ENCODE measurements at regions not wholly inside any gene's neighbourhood (a gene's known extent, or its start where the extent isn't known, plus 50 kb on each side); places are given as distances from the start of the nearest gene placed in this dataset.
"Not testable (repeated sequence)": the region's sequence is repeated elsewhere in the genome, so short reads cannot be mapped to it uniquely, and the experiment has no call there.

DNA sequence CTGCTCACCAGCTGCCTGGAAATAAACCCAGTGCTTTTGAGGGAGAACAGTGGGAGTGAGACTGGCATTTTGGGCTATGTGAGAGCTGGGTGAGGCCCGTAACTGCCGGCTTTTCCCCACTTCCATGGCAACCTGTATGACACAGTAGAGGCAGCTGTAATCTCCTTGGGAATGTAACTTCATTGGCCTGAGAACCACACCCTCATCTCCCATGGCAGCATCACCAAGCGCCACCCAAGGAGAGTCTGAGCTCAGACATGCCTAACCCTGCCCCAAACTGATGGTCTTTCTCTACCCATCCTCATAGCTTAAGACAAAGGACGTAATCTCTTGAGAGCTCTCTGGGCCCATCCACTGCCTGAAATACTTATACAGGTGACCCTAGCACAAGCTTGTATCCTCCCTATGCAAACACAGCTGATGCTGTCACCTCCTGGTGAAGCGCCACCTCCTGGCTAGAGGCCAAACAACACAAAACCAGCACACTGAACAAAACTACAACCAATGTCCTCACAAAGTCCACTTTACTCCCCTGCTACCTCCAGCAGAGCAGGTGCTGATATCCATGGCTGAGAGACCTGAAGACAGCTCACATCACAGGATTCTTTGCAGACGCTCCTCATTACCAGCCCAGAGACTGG is 763.4 kb upstream of the NRXN1 start:
- Histone ChIP-seq H3K4me1 (ENCODE audit: control insufficient read depth, insufficient read depth, low read length) (no peaks in the 10 kb centered on the region), H3K27me3 (replicated peaks; ENCODE audit: control insufficient read depth, insufficient read depth, low read length) (no peaks in the 10 kb centered on the region), H3K9ac (ENCODE audit: low read length) (no peak overlapping the region), H3K9me3 (ENCODE audit: control insufficient read depth, low read length) (peaks cover 6% of the 10 kb centered on the region), H3K4me3 (ENCODE audit: low read length) (no peak overlapping the region), H3K36me3 (ENCODE audit: control insufficient read depth, insufficient read depth, low read length, severe bottlenecking) (no peaks in the 10 kb centered on the region)
- DNase-seq (ENCODE audit: low read depth) = no peak

DNA sequence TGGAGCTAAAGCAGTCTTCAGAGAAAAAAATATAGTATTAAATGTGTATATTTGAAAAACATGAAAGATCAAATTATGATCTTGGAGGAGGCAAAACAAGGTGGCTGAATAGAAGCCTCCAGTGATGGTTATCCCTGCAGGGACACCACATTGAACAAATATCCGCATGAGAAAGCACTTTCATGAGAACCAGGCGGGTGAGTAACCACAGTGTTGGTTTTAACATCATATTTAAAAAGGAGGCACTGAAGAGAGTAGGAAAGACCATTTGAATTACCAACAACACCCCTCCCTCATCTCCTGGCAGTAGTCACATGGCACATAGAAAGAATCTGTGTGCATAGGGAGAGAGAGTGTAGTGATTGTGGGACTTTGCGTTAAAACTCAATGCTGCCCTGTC is 759.6 kb upstream of the NRXN1 start:
- H3K27me3 ChIP-seq (replicated peaks; ENCODE audit: control insufficient read depth, insufficient read depth, low read length) = no peaks in the 10 kb centered on the region
- DNase-seq (ENCODE audit: low read depth) = no peak
- H3K36me3 ChIP-seq (ENCODE audit: control insufficient read depth, insufficient read depth, low read length, severe bottlenecking) = no peaks in the 10 kb centered on the region
- no peaks in the 10 kb centered on the region for H3K4me1 ChIP-seq (ENCODE audit: control insufficient read depth, insufficient read depth, low read length)
- H3K4me3 ChIP-seq (ENCODE audit: low read length) = no peak overlapping the region
- H3K9me3 ChIP-seq (ENCODE audit: control insufficient read depth, low read length) = peaks cover 3% of the 10 kb centered on the region
- H3K9ac ChIP-seq (ENCODE audit: low read length) = no peak overlapping the region

DNA sequence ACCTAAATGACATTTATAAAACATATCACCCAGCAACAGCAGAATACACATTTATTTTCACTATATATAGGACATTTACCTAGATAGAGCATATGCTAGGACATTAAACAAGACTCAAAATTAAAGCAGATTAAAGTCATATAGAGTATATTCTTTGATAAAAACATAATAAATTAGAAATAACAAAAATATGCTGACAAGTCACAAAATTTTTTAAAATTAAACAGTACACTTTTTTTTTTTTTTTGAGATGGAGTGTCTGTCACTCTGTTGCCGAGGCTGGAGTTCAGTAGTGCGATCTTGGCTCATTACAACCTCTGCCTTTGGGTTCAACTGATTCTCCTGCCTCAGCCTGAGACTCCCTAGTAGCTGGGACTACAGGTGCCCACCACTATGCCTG is 758.9 kb upstream of the NRXN1 start:
- no peak for DNase-seq (ENCODE audit: low read depth)
- Histone ChIP-seq H3K9me3 (ENCODE audit: control insufficient read depth, low read length) (peaks cover 3% of the 10 kb centered on the region), H3K27me3 (replicated peaks; ENCODE audit: control insufficient read depth, insufficient read depth, low read length) (no peaks in the 10 kb centered on the region), H3K36me3 (ENCODE audit: control insufficient read depth, insufficient read depth, low read length, severe bottlenecking) (no peaks in the 10 kb centered on the region), H3K4me3 (ENCODE audit: low read length) (no peak overlapping the region), H3K4me1 (ENCODE audit: control insufficient read depth, insufficient read depth, low read length) (no peaks in the 10 kb centered on the region), H3K9ac (ENCODE audit: low read length) (no peak overlapping the region)

DNA sequence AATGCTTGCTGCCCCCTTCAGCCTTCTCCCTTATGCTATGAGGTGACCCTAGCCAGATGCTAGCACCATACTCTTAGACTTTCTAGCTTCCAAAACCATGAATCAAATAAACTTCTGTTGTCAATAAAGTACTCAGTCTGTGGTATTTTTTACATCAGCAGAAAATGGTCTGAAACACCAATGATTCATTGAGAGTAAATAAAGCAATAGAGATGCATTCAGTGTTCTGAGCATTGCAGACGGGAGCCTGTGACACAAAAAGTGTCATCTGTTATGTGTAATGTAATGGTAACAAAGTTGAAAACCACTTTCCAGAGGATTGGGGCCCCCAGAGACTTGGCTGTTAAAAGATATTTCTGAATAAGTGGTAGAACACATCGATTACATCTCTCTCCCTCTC is 758.0 kb upstream of the NRXN1 start:
- Histone ChIP-seq H3K4me1 (ENCODE audit: control insufficient read depth, insufficient read depth, low read length) (no peaks in the 10 kb centered on the region), H3K36me3 (ENCODE audit: control insufficient read depth, insufficient read depth, low read length, severe bottlenecking) (no peaks in the 10 kb centered on the region), H3K4me3 (ENCODE audit: low read length) (no peak overlapping the region), H3K27me3 (replicated peaks; ENCODE audit: control insufficient read depth, insufficient read depth, low read length) (no peaks in the 10 kb centered on the region), H3K9me3 (ENCODE audit: control insufficient read depth, low read length) (peaks cover 3% of the 10 kb centered on the region), H3K9ac (ENCODE audit: low read length) (no peak overlapping the region)
- peak; percentile 6 for DNase-seq (ENCODE audit: low read depth)

DNA sequence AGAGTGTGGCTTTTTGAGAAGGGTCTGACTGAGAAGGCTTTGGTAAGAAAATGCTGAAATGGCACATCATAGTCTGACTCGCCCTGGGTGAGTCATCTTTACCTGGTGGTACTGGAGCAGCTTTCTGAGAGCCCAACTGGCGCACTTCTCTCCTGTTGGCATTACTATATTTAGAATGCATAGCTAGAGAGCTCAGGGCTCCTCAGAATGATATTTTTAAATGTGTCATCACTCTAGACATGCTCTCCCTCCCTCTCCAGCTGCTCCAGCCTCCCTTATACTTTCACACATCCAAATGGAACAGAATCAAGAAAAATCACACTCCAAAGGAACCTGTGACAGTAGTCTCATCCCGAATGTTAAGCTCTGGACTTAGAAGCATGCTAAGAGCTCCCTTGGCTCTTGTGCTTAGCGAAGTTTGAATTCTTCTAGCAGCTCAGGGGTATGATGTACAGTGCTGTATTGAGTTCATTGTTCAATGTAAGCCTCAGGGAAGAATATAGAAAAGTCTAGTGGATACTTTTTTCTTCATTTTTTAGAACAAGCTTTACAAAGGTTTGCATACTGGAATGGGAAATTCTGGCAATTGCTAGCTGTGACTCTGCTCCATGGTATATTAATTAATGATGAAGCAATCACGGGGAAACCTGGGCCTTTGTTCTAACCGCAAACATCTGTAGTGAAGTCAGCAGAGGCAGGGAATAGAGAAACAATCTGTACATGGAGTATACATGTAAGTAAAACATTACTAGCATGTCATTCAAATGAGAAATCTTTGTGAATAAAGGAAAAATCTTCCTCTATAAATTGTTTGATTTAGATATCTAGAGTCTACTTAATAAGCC is 751.2 kb upstream of the NRXN1 start:
- Histone ChIP-seq H3K36me3 (ENCODE audit: control insufficient read depth, insufficient read depth, low read length, severe bottlenecking) (no peaks in the 10 kb centered on the region), H3K4me1 (ENCODE audit: control insufficient read depth, insufficient read depth, low read length) (no peaks in the 10 kb centered on the region), H3K27me3 (replicated peaks; ENCODE audit: control insufficient read depth, insufficient read depth, low read length) (no peaks in the 10 kb centered on the region), H3K4me3 (ENCODE audit: low read length) (no peak overlapping the region), H3K9me3 (ENCODE audit: control insufficient read depth, low read length) (no peaks in the 10 kb centered on the region), H3K9ac (ENCODE audit: low read length) (no peak overlapping the region)
- DNase-seq (ENCODE audit: low read depth) = peak; percentile 63

DNA sequence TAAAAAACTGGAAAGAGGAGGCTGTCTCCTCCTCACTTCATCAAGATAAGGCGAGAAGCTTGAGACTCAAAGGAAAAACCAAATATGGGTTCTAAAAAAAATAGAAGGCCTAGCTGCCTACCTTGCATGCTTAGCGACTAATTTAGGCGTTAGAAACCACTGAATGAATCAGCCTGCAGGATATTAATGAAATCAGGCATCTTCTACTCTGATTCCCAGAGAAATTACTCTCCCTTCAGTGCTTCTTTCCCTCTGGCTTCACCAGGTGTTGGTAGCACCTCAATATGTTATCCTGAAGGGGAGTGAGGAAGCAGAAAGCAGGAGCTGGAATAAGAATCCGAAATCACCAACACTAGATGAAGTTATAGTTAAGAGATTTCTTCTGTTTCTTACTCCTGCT is 749.8 kb upstream of the NRXN1 start:
- no peak for DNase-seq (ENCODE audit: low read depth)
- Histone ChIP-seq H3K27me3 (replicated peaks; ENCODE audit: control insufficient read depth, insufficient read depth, low read length) (no peaks in the 10 kb centered on the region), H3K36me3 (ENCODE audit: control insufficient read depth, insufficient read depth, low read length, severe bottlenecking) (no peaks in the 10 kb centered on the region), H3K9ac (ENCODE audit: low read length) (no peak overlapping the region), H3K9me3 (ENCODE audit: control insufficient read depth, low read length) (no peaks in the 10 kb centered on the region), H3K4me1 (ENCODE audit: control insufficient read depth, insufficient read depth, low read length) (no peaks in the 10 kb centered on the region), H3K4me3 (ENCODE audit: low read length) (no peak overlapping the region)

DNA sequence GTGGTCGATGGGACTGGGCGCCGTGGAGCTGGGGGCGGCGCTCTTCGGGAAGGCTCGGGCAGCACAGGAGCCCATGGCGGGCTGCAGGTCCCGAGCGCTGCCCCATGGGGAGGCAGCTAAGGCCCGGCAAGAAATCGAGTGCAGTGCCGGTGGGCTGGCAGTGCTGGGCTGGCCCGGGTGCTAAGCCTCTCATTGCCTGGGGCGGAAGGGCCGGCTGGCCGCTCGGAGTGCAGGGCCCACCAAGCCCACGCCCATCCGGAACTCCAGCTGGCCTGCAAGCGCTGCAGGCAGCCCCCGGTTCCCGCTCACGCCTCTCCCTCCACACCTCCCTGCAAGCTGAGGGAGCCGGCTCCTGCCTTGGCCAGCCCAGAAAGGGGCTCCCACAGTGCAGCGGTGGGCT is 748.4 kb upstream of the NRXN1 start:
- H3K4me3 ChIP-seq (ENCODE audit: low read length) = no peak overlapping the region
- no peak for DNase-seq (ENCODE audit: low read depth)
- no peaks in the 10 kb centered on the region for H3K9me3 ChIP-seq (ENCODE audit: control insufficient read depth, low read length)
- no peaks in the 10 kb centered on the region for H3K27me3 ChIP-seq (replicated peaks; ENCODE audit: control insufficient read depth, insufficient read depth, low read length)
- H3K36me3 ChIP-seq (ENCODE audit: control insufficient read depth, insufficient read depth, low read length, severe bottlenecking) = no peaks in the 10 kb centered on the region
- H3K4me1 ChIP-seq (ENCODE audit: control insufficient read depth, insufficient read depth, low read length) = no peaks in the 10 kb centered on the region
- no peak overlapping the region for H3K9ac ChIP-seq (ENCODE audit: low read length)

DNA sequence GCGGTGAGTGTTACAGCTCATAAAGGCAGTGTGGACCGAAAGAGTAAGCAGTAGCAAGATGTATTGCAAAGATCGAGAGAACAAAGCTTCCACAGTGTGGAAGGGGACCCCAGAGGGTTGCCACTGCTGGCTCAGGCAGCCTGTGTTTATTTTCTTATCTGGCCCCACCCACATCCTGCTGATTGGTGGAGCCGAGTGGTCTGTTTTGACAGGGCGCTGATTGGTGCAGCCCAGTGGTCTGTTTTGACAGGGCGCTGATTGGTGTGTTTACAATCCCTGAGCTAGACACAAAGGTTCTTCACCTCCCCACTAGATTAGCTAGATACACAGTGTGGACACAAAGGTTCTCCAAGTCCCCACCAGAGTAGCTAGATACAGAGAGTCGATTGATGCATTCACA is 747.8 kb upstream of the NRXN1 start:
- not testable (repeated sequence) for H3K27me3 ChIP-seq (replicated peaks; ENCODE audit: control insufficient read depth, insufficient read depth, low read length); H3K9ac ChIP-seq (ENCODE audit: low read length); H3K4me3 ChIP-seq (ENCODE audit: low read length); DNase-seq (ENCODE audit: low read depth); H3K4me1 ChIP-seq (ENCODE audit: control insufficient read depth, insufficient read depth, low read length); H3K36me3 ChIP-seq (ENCODE audit: control insufficient read depth, insufficient read depth, low read length, severe bottlenecking); H3K9me3 ChIP-seq (ENCODE audit: control insufficient read depth, low read length)

DNA sequence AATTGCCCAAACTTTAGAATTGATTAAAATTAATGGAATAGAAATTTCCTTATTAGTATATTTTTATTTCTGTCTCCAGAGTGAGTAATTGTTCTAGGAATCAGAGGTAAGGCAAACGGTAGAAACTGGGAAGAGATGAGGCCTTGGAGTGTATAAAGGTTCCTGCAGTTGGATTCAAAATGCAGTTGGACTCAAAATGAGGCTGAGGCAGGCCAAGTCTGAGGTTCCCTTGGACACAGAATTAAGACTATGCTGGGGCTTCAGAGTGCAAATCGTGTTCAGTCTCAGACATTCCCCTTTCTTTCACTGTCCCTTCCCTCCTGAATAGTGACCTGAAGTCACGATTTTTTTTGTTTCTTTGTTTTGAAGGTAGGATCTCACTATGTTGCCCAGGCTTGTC is 746.9 kb upstream of the NRXN1 start:
- no peak for DNase-seq (ENCODE audit: low read depth)
- H3K9ac ChIP-seq (ENCODE audit: low read length) = no peak overlapping the region
- no peaks in the 10 kb centered on the region for H3K36me3 ChIP-seq (ENCODE audit: control insufficient read depth, insufficient read depth, low read length, severe bottlenecking)
- H3K9me3 ChIP-seq (ENCODE audit: control insufficient read depth, low read length) = no peaks in the 10 kb centered on the region
- no peaks in the 10 kb centered on the region for H3K27me3 ChIP-seq (replicated peaks; ENCODE audit: control insufficient read depth, insufficient read depth, low read length)
- H3K4me1 ChIP-seq (ENCODE audit: control insufficient read depth, insufficient read depth, low read length) = no peaks in the 10 kb centered on the region
- no peak overlapping the region for H3K4me3 ChIP-seq (ENCODE audit: low read length)

DNA sequence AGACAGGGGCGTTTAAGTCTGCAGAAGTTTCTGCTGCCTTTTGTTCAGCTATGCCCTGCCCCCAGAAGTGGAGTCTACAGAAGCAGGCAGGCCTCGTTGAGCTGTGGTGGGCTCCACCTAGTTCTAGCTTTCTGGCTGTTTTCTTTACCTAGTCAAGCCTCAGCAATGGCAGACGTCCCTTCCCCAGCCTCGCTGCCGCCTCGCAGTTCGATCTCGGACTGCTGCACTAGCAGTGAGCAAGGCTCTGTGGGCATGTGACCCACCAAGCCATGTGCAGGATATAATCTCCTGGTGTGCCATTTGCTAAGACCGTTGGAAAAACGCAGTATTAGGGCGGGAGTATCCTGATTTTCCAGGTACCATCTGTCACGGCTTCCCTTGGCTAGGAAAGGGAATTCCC is 742.7 kb upstream of the NRXN1 start:
- H3K36me3 ChIP-seq (ENCODE audit: control insufficient read depth, insufficient read depth, low read length, severe bottlenecking); H3K27me3 ChIP-seq (replicated peaks; ENCODE audit: control insufficient read depth, insufficient read depth, low read length); H3K4me1 ChIP-seq (ENCODE audit: control insufficient read depth, insufficient read depth, low read length); H3K9ac ChIP-seq (ENCODE audit: low read length); H3K9me3 ChIP-seq (ENCODE audit: control insufficient read depth, low read length); DNase-seq (ENCODE audit: low read depth); H3K4me3 ChIP-seq (ENCODE audit: low read length): not testable (repeated sequence)

DNA sequence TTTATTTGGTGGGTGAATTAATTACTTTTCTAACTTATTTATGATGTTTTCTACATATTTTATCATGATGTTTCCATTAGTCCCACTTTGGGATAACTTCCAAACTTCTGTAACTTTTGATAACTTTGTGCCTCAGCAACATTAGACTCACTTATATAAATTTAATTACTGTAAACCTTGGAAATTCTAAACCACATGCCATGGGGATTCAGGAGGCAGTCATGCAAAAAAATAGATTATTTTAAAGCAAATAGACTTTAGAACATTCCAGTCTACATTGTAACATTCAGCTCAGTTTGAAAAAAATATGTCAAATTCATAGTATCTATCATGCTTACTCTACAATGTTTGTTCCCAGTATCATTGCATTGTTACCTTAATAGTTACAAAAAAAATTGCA is 728.5 kb upstream of the NRXN1 start:
- Histone ChIP-seq H3K36me3 (ENCODE audit: control insufficient read depth, insufficient read depth, low read length, severe bottlenecking) (no peaks in the 10 kb centered on the region), H3K9ac (ENCODE audit: low read length) (no peak overlapping the region), H3K4me3 (ENCODE audit: low read length) (no peak overlapping the region), H3K27me3 (replicated peaks; ENCODE audit: control insufficient read depth, insufficient read depth, low read length) (no peaks in the 10 kb centered on the region), H3K9me3 (ENCODE audit: control insufficient read depth, low read length) (no peaks in the 10 kb centered on the region), H3K4me1 (ENCODE audit: control insufficient read depth, insufficient read depth, low read length) (no peaks in the 10 kb centered on the region)
- DNase-seq (ENCODE audit: low read depth) = peak; percentile 77
